HUES64 (cell line): ENCODE measurements at regions not wholly inside any gene's neighbourhood (a gene's known extent, or its start where the extent isn't known, plus 50 kb on each side); places are given as distances from the start of the nearest gene placed in this dataset.
"Not testable (repeated sequence)": the region's sequence is repeated elsewhere in the genome, so short reads cannot be mapped to it uniquely, and the experiment has no call there.

Experiments used
- H3K27ac ChIP-seq: 2 replicates; pipeline ENCODE4 v1.7.0; 2013; ENCODE audit warnings: low read depth, low read length, inconsistent platforms
- H3K27me3 ChIP-seq: 2 replicates; pipeline ENCODE4 v1.6.1; 2013; ENCODE audit warnings: mild to moderate bottlenecking, low read length; ENCODE audit not compliant: insufficient read depth
- H3K36me3 ChIP-seq: 2 replicates; pipeline ENCODE4 v1.6.1; 2013; ENCODE audit warnings: mild to moderate bottlenecking, low read length; ENCODE audit not compliant: insufficient read depth
- H3K4me1 ChIP-seq: 2 replicates; pipeline ENCODE4 v1.6.1; 2013; ENCODE audit warnings: mild to moderate bottlenecking, low read length, moderate library complexity; ENCODE audit not compliant: insufficient read depth
- H3K4me3 ChIP-seq: 2 replicates; pipeline ENCODE4 v1.5.1; 2013; ENCODE audit warnings: mild to moderate bottlenecking, low read length, moderate library complexity
- H3K9ac ChIP-seq: 2 replicates; pipeline ENCODE4 v1.6.1; 2013; ENCODE audit warnings: mild to moderate bottlenecking, low read depth, low read length
- H3K9me3 ChIP-seq: 2 replicates; pipeline ENCODE4 v1.6.1; 2013; ENCODE audit warnings: low read depth, low read length; ENCODE audit not compliant: insufficient read depth
- WGBS: fragments of 150-250, 120-280 bp; methylation state at CpG from one replicate; pipeline ENCODE4 v1.1.7; 2013; ENCODE audit warnings: missing lambda C conversion rate; 5-methylcytosine and 5-hydroxymethylcytosine counted together

DNA sequence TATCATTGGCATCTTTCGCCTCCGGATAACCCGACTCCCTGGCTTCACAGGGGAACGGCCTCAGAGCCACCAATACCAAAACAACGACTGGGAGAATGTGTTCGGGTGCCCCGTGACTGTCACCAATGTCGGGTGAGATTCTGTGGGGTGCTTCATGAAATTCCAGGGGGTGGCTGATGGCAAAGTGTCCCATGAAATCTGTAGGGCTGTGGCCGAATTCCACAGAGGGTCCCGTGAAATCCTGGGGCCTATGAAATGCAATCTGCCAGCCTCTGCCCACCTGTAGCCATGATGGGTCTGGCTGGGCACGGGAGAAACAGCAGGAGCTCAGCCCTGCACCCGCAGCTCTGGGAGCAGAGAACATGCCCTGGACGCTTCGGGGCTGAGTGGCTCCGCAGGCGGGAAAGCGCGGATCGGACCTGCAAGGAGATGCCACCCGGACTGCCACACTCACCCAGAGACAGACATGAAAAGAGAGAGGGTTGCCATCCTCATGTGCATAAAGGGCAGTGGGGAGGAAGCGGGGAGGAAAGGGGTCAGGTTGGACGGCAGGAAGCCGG is 192.4 kb downstream of the OLFM1 start:
- WGBS: 88% methylated on average over 23 of the region's 23 CpGs
- H3K9ac ChIP-seq: no peak overlapping the region
- H3K27ac ChIP-seq: no peak overlapping the region
- H3K4me1 ChIP-seq: no peaks in the 10 kb centered on the region
- no peaks in the 10 kb centered on the region for H3K27me3 ChIP-seq
- H3K36me3 ChIP-seq: no peaks in the 10 kb centered on the region
- H3K9me3 ChIP-seq: no peaks in the 10 kb centered on the region
- H3K4me3 ChIP-seq: no peak overlapping the region

DNA sequence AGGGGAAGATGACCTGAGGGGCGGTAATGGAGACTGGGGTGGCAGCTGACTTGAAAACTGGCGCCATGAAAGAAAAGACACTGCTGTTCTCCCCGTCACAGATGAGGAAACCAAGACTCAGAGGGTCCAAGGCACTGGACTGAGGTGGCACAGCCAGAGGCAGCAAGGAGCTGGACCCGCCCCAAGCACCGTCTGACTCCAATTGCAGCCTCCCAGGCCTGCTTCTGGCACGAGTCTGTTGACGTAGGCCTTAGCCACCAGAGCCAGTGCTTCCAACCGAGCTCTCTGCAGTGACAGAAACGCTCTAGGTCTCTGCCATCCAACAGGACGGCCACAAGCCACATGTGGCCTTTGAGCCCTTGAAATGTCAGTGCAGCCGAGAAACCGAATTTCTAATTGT is 193.2 kb downstream of the OLFM1 start:
- Histone ChIP-seq H3K36me3 (no peaks in the 10 kb centered on the region), H3K4me1 (no peaks in the 10 kb centered on the region), H3K4me3 (no peak overlapping the region), H3K27me3 (no peaks in the 10 kb centered on the region), H3K9ac (no peak overlapping the region), H3K27ac (no peak overlapping the region), H3K9me3 (no peaks in the 10 kb centered on the region)
- 89% methylated on average over 12 of the region's 12 CpGs for WGBS

DNA sequence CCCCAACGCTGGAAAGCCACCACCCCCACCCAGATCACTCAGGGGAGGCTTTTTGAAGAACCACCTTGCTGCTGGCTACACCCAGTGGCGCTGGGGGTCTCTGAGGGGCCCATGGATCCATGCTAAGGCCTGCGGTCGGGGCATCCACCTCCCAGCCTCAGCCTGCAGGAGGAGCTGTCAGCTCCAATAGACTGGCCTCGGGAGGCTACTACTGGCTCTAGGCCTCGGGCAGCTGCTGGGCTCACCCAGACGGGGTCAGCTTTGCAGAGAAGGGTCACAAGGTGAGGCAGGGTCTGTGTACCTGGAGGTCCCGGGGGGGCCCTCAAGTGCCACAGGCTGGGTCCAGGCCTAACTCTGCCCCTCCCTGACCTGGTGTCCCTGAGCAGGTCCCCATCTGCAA is 193.7 kb downstream of the OLFM1 start:
- H3K9me3 ChIP-seq: no peaks in the 10 kb centered on the region
- H3K4me1 ChIP-seq: no peaks in the 10 kb centered on the region
- WGBS: 68% methylated on average over 8 of the region's 8 CpGs
- H3K4me3 ChIP-seq: no peak overlapping the region
- no peak overlapping the region for H3K27ac ChIP-seq
- no peaks in the 10 kb centered on the region for H3K36me3 ChIP-seq
- no peak overlapping the region for H3K9ac ChIP-seq
- H3K27me3 ChIP-seq: no peaks in the 10 kb centered on the region

DNA sequence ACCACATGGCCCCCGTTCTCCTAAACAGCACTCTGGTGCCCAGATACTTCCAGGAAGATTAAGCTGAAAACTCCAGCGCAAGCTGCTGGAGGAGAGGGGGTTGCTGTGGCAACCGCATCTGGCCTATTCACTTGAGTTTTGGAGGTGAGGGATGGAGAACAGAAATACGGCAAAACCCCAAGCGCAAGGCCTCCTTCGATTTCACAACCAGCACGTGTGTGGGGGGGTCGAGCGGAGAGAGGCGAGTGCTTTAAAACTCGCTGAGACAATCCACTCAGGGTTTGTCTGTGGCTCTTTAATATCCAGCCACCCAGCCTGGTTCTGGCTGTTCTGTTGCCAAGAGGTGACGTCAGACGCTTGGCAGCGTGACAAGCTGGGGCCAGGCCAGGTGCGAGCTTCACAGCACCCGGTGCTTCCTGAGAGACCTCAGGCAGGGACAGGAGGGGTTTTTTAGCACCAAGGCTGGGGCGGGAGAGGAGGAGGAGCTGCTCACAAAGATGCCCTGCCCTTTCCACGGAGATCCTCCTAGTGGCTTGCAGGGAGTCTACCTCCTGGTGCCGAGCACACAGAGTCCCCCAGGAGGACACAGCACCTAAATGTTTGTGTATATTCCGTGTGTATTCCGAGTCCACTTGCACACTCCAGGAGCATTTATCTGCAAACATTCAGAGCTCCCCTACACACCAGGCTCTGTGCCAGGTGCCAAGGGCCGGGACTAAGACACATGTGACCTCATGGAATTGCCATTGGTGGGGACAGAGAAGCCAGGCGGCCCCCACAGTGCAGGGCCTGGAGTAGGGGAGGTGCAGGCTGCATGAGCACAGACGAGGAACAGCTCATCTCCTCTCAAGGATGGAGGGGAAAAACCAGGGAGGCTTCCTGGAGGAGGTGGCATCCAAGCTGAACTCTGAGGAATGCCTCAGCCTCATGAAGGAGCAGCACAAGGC is 194.6 kb downstream of the OLFM1 start:
- Histone ChIP-seq H3K27me3 (no peaks in the 10 kb centered on the region), H3K9ac (no peak overlapping the region), H3K4me1 (no peaks in the 10 kb centered on the region), H3K9me3 (no peaks in the 10 kb centered on the region), H3K36me3 (no peaks in the 10 kb centered on the region), H3K27ac (no peak overlapping the region), H3K4me3 (no peak overlapping the region)
- WGBS: 86% methylated on average over 24 of the region's 24 CpGs

DNA sequence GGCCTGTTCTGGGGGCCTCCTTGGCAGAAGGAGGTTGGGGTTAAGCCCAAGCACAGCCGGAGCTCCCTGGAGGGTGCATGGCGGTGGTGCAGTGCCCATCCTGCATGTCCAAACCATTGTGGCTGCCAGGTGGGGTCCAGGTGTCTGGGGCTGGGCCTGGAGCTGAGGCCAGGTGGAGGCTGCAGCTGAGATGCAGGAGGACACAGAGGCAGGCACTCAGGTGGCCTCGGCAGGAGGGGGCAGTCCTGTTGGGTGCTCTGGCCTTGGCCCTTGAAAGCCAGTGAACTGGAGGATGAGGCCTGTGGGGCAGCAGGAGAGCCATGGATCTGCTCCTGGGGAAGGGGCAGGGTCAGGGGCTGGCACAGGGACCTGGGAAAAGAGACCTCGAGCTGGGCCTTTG is 195.3 kb downstream of the OLFM1 start:
- Histone ChIP-seq H3K9me3 (no peaks in the 10 kb centered on the region), H3K4me1 (no peaks in the 10 kb centered on the region), H3K36me3 (no peaks in the 10 kb centered on the region), H3K9ac (no peak overlapping the region), H3K4me3 (no peak overlapping the region), H3K27me3 (no peaks in the 10 kb centered on the region), H3K27ac (no peak overlapping the region)
- 94% methylated on average over 4 of the region's 4 CpGs for WGBS

DNA sequence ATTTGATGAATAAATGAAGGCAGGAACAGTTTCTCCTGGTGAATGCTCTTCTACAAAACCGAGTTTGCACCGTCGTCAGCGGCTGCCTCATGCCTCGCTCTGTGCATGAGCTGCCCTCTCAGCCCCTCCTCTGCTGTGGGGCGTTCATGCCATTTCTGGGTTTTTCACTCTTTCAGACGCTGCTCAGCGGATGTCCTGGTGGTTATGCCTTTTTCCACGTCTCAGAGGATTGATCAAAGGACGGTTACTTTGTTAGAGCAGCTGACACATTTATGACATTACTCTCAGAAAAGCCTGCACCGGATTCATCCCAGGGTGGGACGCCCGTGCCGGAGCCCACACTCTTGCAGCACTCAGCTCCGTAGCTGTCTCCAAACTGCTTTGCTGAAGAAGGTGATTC is 195.9 kb upstream of the PPP1R26 start:
- no peak overlapping the region for H3K9ac ChIP-seq
- H3K9me3 ChIP-seq: no peaks in the 10 kb centered on the region
- no peaks in the 10 kb centered on the region for H3K36me3 ChIP-seq
- no peak overlapping the region for H3K4me3 ChIP-seq
- H3K27ac ChIP-seq: no peak overlapping the region
- H3K4me1 ChIP-seq: no peaks in the 10 kb centered on the region
- no peaks in the 10 kb centered on the region for H3K27me3 ChIP-seq
- WGBS: 88% methylated on average over 15 of the region's 15 CpGs

DNA sequence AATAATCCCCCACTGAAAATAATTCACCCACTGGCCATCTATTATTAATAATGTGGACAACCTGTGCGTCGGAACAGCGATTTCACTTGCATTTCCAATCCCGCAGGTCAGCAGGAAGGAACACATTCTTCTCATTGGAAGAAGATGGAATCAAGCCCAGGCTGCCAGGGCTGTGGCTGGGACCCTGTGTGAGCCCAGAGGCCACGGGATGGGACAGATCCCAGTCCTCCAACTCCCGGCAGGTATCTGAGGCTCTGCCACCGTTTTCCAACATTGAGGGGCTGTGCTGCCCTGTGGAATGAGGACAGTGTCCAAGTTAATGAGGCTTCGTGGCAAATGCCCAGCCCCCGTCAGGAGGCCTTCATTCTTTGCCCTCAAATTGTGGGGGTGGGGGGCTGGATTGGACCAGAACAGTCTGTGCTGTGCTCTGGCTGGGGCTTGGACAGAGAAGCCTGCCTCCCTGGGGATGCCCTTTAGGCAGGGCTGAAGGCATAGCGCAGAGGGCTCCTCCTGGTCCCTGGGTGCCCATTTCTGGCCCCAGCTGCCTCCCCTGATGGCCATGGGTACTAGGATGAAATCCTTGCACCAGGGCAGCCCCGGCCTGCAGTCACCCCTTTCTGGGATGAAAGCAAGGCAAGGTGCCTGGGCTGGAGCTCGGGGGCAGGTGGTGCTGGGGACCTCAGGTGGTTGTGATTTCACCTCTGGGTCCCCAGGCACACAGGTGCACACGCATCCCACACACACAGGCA is 195.0 kb upstream of the PPP1R26 start:
- H3K9me3 ChIP-seq: no peaks in the 10 kb centered on the region
- 0 out of 2 replicates have a peak overlapping the region, but pooled peaks have one; percentile 41 for H3K27ac ChIP-seq

DNA sequence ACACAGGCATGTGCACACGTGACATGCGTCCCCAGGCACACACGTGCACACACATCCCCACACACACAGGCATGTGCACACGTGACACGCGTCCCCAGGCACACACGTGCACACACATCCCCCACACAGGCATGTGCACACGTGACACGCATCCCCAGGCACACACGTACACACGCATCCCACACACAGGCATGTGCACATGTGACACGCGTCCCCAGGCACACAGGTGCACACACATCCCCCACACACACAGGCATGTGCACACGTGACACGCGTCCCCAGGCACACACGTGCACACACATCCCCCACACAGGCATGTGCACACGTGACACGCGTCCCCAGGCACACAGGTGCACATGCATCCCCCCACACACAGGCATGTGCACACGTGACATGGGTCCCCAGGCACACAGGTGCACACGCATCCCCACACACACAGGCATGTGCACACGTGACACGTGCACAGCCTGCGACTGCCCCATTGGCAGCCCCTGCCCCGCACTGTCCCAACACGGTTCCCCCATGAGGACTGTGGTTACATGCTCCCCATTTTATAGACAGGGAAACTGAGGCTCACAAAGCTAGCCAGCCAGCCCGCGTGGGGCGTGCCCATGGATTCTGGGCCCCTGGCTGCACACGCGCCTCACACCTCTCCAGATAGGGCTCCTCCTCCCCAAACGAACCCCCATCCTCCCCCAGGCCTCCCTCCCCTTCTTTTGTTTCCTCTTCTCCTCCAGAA is 193.2 kb upstream of the PPP1R26 start:
- H3K9me3 ChIP-seq, H3K27ac ChIP-seq, H3K4me1 ChIP-seq, H3K9ac ChIP-seq, H3K27me3 ChIP-seq, H3K36me3 ChIP-seq, H3K4me3 ChIP-seq: not testable (repeated sequence)
- 90% methylated on average over 33 of the region's 33 CpGs for WGBS

More for the DNA sequence above, 195.0 kb upstream of the PPP1R26 start:
- Histone ChIP-seq H3K9ac (no peak overlapping the region), H3K4me1 (no peaks in the 10 kb centered on the region), H3K4me3 (no peak overlapping the region), H3K36me3 (no peaks in the 10 kb centered on the region), H3K27me3 (no peaks in the 10 kb centered on the region)
- WGBS: 91% methylated on average over 13 of the region's 13 CpGs

DNA sequence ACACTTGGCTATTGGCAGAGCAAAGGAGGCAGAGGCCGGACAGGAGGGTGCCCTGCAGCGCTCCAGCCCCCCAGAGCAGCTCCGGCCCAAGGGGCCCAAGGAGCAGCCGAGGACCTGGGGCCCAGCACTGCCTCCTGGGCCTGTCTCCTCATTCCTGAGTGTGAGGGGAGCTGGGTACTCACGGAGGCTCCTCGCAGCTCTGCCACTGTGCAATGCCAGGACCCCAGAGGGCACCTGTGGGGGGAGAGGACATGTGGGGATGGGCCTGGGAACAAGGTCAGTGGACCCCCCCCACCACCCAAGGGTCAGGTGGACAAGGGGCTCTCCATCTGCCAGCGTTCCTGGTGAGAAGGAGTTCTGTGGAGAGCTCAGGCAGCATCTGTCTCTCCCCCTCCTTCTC is 192.6 kb upstream of the PPP1R26 start:
- no peak overlapping the region for H3K4me3 ChIP-seq
- H3K36me3 ChIP-seq: no peaks in the 10 kb centered on the region
- H3K9ac ChIP-seq: no peak overlapping the region
- H3K27me3 ChIP-seq: no peaks in the 10 kb centered on the region
- no peak overlapping the region for H3K27ac ChIP-seq
- 92% methylated on average over 7 of the region's 7 CpGs for WGBS
- no peaks in the 10 kb centered on the region for H3K9me3 ChIP-seq
- H3K4me1 ChIP-seq: peaks cover 7% of the 10 kb centered on the region; the same call in 1 of the 2 replicates

DNA sequence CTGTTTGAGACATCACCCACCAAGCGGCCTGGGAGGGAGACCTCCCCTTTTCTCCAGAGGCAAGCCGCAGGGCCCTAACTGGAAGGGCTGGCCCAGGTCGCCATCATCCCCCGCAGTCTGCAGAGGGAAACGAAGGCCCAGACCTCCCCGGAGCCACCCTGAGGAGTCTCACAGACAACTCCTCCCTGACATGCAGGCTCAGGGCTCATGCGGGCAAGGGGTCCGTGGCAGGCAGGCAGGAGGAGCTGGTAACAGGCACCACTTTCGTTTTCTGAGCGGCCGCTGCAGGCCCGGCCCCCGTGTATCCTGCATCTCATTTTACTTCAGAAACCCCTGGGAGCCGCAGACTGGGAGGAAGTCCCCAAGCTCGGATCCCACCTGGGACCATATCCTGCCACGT is 192.0 kb upstream of the PPP1R26 start:
- H3K9ac ChIP-seq: no peak overlapping the region
- H3K36me3 ChIP-seq: no peaks in the 10 kb centered on the region
- no peak overlapping the region for H3K4me3 ChIP-seq
- WGBS: 89% methylated on average over 16 of the region's 16 CpGs
- H3K9me3 ChIP-seq: no peaks in the 10 kb centered on the region
- H3K27me3 ChIP-seq: no peaks in the 10 kb centered on the region
- no peak overlapping the region for H3K27ac ChIP-seq
- peaks cover 7% of the 10 kb centered on the region; the same call in 1 of the 2 replicates for H3K4me1 ChIP-seq
